ENCODE measurements at regions not wholly inside any gene's neighbourhood (a gene's known extent, or its start where the extent isn't known, plus 50 kb on each side); places are given as distances from the start of the nearest gene placed in this dataset.

DNA sequence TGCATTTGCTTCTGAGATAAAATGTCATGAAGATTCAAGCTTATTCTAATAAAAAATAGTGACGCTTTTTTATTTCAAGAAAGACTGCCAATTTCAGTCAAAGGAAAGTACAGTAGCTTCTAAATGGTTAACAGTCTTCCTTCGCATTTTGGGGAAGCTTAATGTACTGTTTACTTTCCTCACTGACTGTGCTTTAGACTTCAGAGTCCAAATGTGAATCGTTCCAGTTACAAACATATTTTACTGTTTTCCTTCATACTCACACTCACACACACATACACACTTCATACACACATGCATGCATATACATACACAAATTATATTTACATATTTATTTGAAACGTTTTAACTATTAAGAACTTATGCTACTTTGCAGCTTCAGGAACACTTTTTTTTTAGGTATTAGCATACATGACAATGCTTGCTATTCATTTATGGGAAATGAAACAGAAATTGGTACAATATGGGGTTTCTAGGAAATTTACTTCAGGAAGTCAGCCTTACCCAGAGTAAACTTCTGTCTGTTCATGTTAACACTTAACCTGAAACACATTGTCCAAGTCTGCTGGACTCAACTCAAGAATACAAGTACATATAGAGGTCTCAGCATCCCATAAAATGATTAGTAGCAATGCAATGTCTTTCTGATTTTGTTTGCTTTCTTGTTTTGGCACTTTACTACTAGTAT lies 145.4 kb downstream of the RPS12 start:
- no peaks in the 10 kb centered on the region for H3K23me2 ChIP-seq (ENCODE audit: low read depth, low read length)
- H4K5ac ChIP-seq (ENCODE audit: insufficient read length, low read depth, low read length), result no peak overlapping the region
- H3K18ac ChIP-seq (ENCODE audit: extremely low read depth, low read length), result no peak overlapping the region
- no peak overlapping the region for H3K56ac ChIP-seq (replicated peaks; ENCODE audit: insufficient read length, low read depth, low read length)
- ChIA-PET POLR2A (ENCODE audit: partially characterized antibody) (interaction anchor here (1.2 kb wide), 1 partner anchor 146 kb away, joined by 3 read pairs; the partner anchor contains the start of gene RPS12), CTCF (ENCODE audit: partially characterized antibody) (interaction anchor here (0.6 to 2.2 kb wide), 8 partner anchors 16 to 583 kb away, joined by 3 to 11 read pairs (median 4); no protein-coding TSS in a partner anchor)
- H2BK20ac ChIP-seq (ENCODE audit: low read length), result no peak overlapping the region
- no peak overlapping the region for H4K8ac ChIP-seq (ENCODE audit: extremely low read depth, insufficient read depth, low read length)
- H3K4me2 ChIP-seq (ENCODE audit: insufficient read depth in 1 of 2, low read depth in 2 of 2, low read length in 2 of 2), result no peak overlapping the region
- no peak overlapping the region for H3K9ac ChIP-seq (replicated peaks in 1 of 4; ENCODE audit: extremely low read depth in 1 of 4, low read depth in 3 of 4, low read length in 3 of 4)
- no peak overlapping the region for H2BK5ac ChIP-seq (ENCODE audit: low read depth, low read length)
- no peak overlapping the region for H2AFZ ChIP-seq (ENCODE audit: low read length)
- no peaks in the 10 kb centered on the region for H3K79me2 ChIP-seq (ENCODE audit: control insufficient read depth in 1 of 2, insufficient read depth in 2 of 2, low read length in 2 of 2)
- H3K79me1 ChIP-seq (ENCODE audit: low read depth, low read length), result no peaks in the 10 kb centered on the region
- no peak overlapping the region for H3K4ac ChIP-seq (replicated peaks; ENCODE audit: insufficient read length, low read depth, low read length)
- H2BK120ac ChIP-seq (replicated peaks; ENCODE audit: low read depth, low read length), result no peak overlapping the region
- peaks cover 0 to 5% (median 0%) of the 10 kb centered on the region in 4 experiments; a peak in 1 of 7 replicates for H3K4me1 ChIP-seq (replicated peaks in 1 of 4; ENCODE audit: control insufficient read depth in 3 of 4, insufficient read depth in 4 of 4, low read length in 3 of 4)
- H3K9me3 ChIP-seq (ENCODE audit: insufficient read depth in 2 of 2, low read depth in 1 of 2, low read length in 1 of 2), result no peaks in the 10 kb centered on the region
- H3K36me3 ChIP-seq (ENCODE audit: control insufficient read depth in 2 of 4, insufficient read depth in 4 of 4, low read length in 3 of 4), result no peaks in the 10 kb centered on the region
- H3K14ac ChIP-seq (ENCODE audit: insufficient read length), result no peak overlapping the region
- no peaks in the 10 kb centered on the region for H3K27me3 ChIP-seq (replicated peaks in 1 of 4; ENCODE audit: control insufficient read depth in 3 of 4, extremely low read depth in 1 of 4, insufficient read depth in 3 of 4, low read length in 3 of 4)
- DNase-seq (ENCODE audit: low read depth in 1 of 2, low spot score in 2 of 2) (no peak), FAIRE-seq (no peak)
- no peak overlapping the region for H2BK12ac ChIP-seq (ENCODE audit: low read depth, low read length)
- H3K23ac ChIP-seq (ENCODE audit: insufficient read length), result no peak overlapping the region
- H3K27ac ChIP-seq (ENCODE audit: low read depth, low read length), result no peak overlapping the region
- no peak overlapping the region for H3K4me3 ChIP-seq (ENCODE audit: extremely low read depth in 1 of 4, insufficient read depth in 2 of 4, low read depth in 3 of 4, low read length in 4 of 4)
- H2AK5ac ChIP-seq (ENCODE audit: low read depth, low read length), result no peak overlapping the region
- no peak overlapping the region for H2BK15ac ChIP-seq (ENCODE audit: low read length)
- no peak for TF ChIP-seq ZNF274 (IDR thresholded peaks at IDR 0.05; ENCODE audit: borderline replicate concordance, extremely low read depth, low read length)
- no peak for TF ChIP-seq JUND (IDR thresholded peaks at IDR 0.05; ENCODE audit: low read length)
- no peak for TF ChIP-seq CBX5 (IDR thresholded peaks at IDR 0.05; ENCODE audit: low read depth, low read length)
- no peak for TF ChIP-seq TBP (IDR thresholded peaks at IDR 0.05; ENCODE audit: low read depth, low read length)
- TF ChIP-seq KDM4A (IDR thresholded peaks at IDR 0.05; ENCODE audit: low read depth, low read length, severe bottlenecking), result no peak
- TF ChIP-seq, protein P1, sequence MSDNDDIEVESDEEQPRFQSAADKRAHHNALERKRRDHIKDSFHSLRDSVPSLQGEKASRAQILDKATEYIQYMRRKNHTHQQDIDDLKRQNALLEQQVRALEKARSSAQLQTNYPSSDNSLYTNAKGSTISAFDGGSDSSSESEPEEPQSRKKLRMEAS (IDR thresholded peaks at IDR 0.05), result no peak
- H4K91ac ChIP-seq (replicated peaks; ENCODE audit: insufficient read length, low read length), result no peak overlapping the region
- 89% methylated on average over 4 of the region's 4 CpGs; no CpG with 5 or more reads in 1 of the 2 experiments for WGBS, 2 experiments (ENCODE audit: extremely low coverage in 1 of 2, insufficient coverage in 1 of 2, insufficient read length in 1 of 2, insufficient replicate concordance in 2 of 2, low coverage in 1 of 2, low lambda C conversion rate in 2 of 2, missing lambda C conversion rate in 1 of 2)
- H4K20me1 ChIP-seq (replicated peaks in 1 of 2; ENCODE audit: control insufficient read depth in 1 of 2, insufficient read depth in 2 of 2, low read length in 2 of 2), result no peaks in the 10 kb centered on the region

Data from H1 (cell line).